ENCODE measurements at regions not wholly inside any gene's neighbourhood (a gene's known extent, or its start where the extent isn't known, plus 50 kb on each side); places are given as distances from the start of the nearest gene placed in this dataset.

GRCh38 chr2:768451-768850 is 91.2 kb upstream of the TMEM18 start:
- TF ChIP-seq, protein P1, sequence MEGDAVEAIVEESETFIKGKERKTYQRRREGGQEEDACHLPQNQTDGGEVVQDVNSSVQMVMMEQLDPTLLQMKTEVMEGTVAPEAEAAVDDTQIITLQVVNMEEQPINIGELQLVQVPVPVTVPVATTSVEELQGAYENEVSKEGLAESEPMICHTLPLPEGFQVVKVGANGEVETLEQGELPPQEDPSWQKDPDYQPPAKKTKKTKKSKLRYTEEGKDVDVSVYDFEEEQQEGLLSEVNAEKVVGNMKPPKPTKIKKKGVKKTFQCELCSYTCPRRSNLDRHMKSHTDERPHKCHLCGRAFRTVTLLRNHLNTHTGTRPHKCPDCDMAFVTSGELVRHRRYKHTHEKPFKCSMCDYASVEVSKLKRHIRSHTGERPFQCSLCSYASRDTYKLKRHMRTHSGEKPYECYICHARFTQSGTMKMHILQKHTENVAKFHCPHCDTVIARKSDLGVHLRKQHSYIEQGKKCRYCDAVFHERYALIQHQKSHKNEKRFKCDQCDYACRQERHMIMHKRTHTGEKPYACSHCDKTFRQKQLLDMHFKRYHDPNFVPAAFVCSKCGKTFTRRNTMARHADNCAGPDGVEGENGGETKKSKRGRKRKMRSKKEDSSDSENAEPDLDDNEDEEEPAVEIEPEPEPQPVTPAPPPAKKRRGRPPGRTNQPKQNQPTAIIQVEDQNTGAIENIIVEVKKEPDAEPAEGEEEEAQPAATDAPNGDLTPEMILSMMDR (IDR thresholded peaks at IDR 0.05) = no peak
- TF ChIP-seq EP300 (IDR thresholded peaks at IDR 0.05) = no peak

Measured in stomach (tissue), 4 donors.